ENCODE measurements at regions not wholly inside any gene's neighbourhood (a gene's known extent, or its start where the extent isn't known, plus 50 kb on each side); places are given as distances from the start of the nearest gene placed in this dataset.

DNA sequence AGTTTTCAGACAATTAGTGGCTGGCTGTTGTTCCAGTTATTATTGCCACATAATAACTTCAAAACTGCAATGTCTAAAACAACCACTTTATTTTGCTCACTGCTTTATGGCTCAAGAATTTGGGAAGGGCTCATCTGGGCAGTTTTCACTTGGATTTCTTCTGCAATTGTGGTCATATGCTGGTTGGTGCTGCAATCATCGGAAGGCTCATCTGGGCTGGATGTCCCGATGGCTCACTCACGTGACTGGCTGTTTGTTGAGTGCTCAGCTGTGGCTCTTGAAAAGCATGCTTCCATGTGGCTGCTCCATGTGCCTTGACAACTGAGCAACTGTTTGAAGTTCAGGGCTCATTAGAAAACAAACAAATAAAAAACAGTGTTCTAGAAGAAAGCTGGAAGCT is 1032.5 kb downstream of the DTWD2 start:
- dilution Hi-C loops (cut with MboI; ENCODE audit: extremely low pct_ligation_motif_present, low sequenced_read_pairs) = no loop called here
- H2AFZ ChIP-seq (ENCODE audit: control insufficient read depth, low read length) = no peak overlapping the region
- H3K9me1 ChIP-seq (ENCODE audit: control insufficient read depth, extremely low read depth, insufficient read depth, low read length) = no peaks in the 10 kb centered on the region
- H3K36me3 ChIP-seq (ENCODE audit: control insufficient read depth in 2 of 2, extremely low read depth in 1 of 2, insufficient read depth in 2 of 2, low read length in 2 of 2) = no peaks in the 10 kb centered on the region
- no peaks in the 10 kb centered on the region for H4K20me1 ChIP-seq (ENCODE audit: control insufficient read depth, extremely low read depth, insufficient read depth, low read length)
- H3K4me3 ChIP-seq (ENCODE audit: control insufficient read depth in 2 of 3, extremely low read depth in 1 of 3, insufficient read depth in 2 of 3, low read depth in 1 of 3, low read length in 3 of 3) = no peak overlapping the region
- no peaks in the 10 kb centered on the region for H3K27me3 ChIP-seq (ENCODE audit: control insufficient read depth, extremely low read depth, insufficient read depth, low read length)
- H3K4me2 ChIP-seq (ENCODE audit: control insufficient read depth, extremely low read depth, insufficient read depth, low read depth, low read length) = no peak overlapping the region
- no peaks in the 10 kb centered on the region for H3K9me3 ChIP-seq (ENCODE audit: control insufficient read depth, low read depth, low read length)
- FAIRE-seq (no peak), DNase-seq (ENCODE audit: low read depth, low spot score) (no peak)
- H3K9ac ChIP-seq (ENCODE audit: control insufficient read depth, extremely low read depth, insufficient read depth, low read length) = no peak overlapping the region
- H3K4me1 ChIP-seq (ENCODE audit: control insufficient read depth, extremely low read depth, insufficient read depth, low read length) = no peaks in the 10 kb centered on the region
- TF ChIP-seq EZH2 (IDR thresholded peaks at IDR 0.05; ENCODE audit: low read length) = no peak
- TF ChIP-seq, protein P1, sequence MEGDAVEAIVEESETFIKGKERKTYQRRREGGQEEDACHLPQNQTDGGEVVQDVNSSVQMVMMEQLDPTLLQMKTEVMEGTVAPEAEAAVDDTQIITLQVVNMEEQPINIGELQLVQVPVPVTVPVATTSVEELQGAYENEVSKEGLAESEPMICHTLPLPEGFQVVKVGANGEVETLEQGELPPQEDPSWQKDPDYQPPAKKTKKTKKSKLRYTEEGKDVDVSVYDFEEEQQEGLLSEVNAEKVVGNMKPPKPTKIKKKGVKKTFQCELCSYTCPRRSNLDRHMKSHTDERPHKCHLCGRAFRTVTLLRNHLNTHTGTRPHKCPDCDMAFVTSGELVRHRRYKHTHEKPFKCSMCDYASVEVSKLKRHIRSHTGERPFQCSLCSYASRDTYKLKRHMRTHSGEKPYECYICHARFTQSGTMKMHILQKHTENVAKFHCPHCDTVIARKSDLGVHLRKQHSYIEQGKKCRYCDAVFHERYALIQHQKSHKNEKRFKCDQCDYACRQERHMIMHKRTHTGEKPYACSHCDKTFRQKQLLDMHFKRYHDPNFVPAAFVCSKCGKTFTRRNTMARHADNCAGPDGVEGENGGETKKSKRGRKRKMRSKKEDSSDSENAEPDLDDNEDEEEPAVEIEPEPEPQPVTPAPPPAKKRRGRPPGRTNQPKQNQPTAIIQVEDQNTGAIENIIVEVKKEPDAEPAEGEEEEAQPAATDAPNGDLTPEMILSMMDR (optimal IDR thresholded peaks at IDR 0.05 in 1 of 3, IDR thresholded peaks at IDR 0.05 in 1 of 3, conservative IDR thresholded peaks at IDR 0.05 in 1 of 3; ENCODE audit: extremely low read depth in 1 of 3, insufficient read depth in 2 of 3, low read length in 3 of 3) = no peak
- H3K27ac ChIP-seq (ENCODE audit: control insufficient read depth, insufficient read depth, low read length) = no peak overlapping the region
- no peaks in the 10 kb centered on the region for H3K79me2 ChIP-seq (ENCODE audit: control insufficient read depth, insufficient read depth, low read length)

DNA sequence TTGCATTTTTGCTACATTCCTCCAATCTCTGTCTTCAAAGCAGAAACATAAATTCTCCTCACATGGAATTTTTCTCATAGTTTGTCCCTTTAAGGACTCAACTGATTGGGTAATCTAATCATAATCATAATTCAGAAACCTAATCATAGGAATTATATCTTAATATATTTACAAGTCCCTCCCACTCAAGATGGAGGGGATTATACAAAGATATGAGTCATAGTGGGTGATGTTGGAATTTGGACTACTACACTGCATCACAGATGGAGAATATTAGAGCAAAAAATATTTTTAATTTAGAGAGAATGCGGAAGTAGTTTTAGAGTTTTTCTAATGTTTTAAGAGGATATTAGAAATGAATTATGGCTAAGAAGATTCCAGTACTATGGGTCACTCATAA is 1034.0 kb downstream of the DTWD2 start:
- Histone ChIP-seq H3K4me3 (ENCODE audit: control insufficient read depth in 2 of 3, extremely low read depth in 1 of 3, insufficient read depth in 2 of 3, low read depth in 1 of 3, low read length in 3 of 3) (no peak overlapping the region), H3K79me2 (ENCODE audit: control insufficient read depth, insufficient read depth, low read length) (no peaks in the 10 kb centered on the region), H3K9me3 (ENCODE audit: control insufficient read depth, low read depth, low read length) (no peaks in the 10 kb centered on the region), H3K27ac (ENCODE audit: control insufficient read depth, insufficient read depth, low read length) (no peak overlapping the region), H3K4me1 (ENCODE audit: control insufficient read depth, extremely low read depth, insufficient read depth, low read length) (no peaks in the 10 kb centered on the region), H3K27me3 (ENCODE audit: control insufficient read depth, extremely low read depth, insufficient read depth, low read length) (no peaks in the 10 kb centered on the region), H2AFZ (ENCODE audit: control insufficient read depth, low read length) (no peak overlapping the region), H3K9me1 (ENCODE audit: control insufficient read depth, extremely low read depth, insufficient read depth, low read length) (no peaks in the 10 kb centered on the region), H4K20me1 (ENCODE audit: control insufficient read depth, extremely low read depth, insufficient read depth, low read length) (no peaks in the 10 kb centered on the region), H3K36me3 (ENCODE audit: control insufficient read depth in 2 of 2, extremely low read depth in 1 of 2, insufficient read depth in 2 of 2, low read length in 2 of 2) (no peaks in the 10 kb centered on the region), H3K4me2 (ENCODE audit: control insufficient read depth, extremely low read depth, insufficient read depth, low read depth, low read length) (no peak overlapping the region), H3K9ac (ENCODE audit: control insufficient read depth, extremely low read depth, insufficient read depth, low read length) (no peak overlapping the region)
- FAIRE-seq (no peak), DNase-seq (ENCODE audit: low read depth, low spot score) (no peak)
- dilution Hi-C loops (cut with MboI; ENCODE audit: extremely low pct_ligation_motif_present, low sequenced_read_pairs) = no loop called here
- TF ChIP-seq, protein P1 (optimal IDR thresholded peaks at IDR 0.05 in 1 of 3, IDR thresholded peaks at IDR 0.05 in 1 of 3, conservative IDR thresholded peaks at IDR 0.05 in 1 of 3; ENCODE audit: extremely low read depth in 1 of 3, insufficient read depth in 2 of 3, low read length in 3 of 3) = no peak
- TF ChIP-seq EZH2 (IDR thresholded peaks at IDR 0.05; ENCODE audit: low read length) = no peak

Measured in keratinocyte (primary cell).